OCI-LY1 (cell line): ENCODE measurements at regions not wholly inside any gene's neighbourhood (a gene's known extent, or its start where the extent isn't known, plus 50 kb on each side); places are given as distances from the start of the nearest gene placed in this dataset.

ENCODE experiments used
- H2AFZ ChIP-seq: fragments of 200-600 bp; sonication (generic), shearing (Covaris generic); 2 replicates; pipeline ENCODE4 v1.6.0; 2014; ENCODE audit warnings: antibody characterized with exemption, mild to moderate bottlenecking, low read length
- H3F3A ChIP-seq: fragments of 200-600 bp; sonication (generic), shearing (Covaris generic); 2 replicates; pipeline ENCODE4 v1.6.0; 2014; ENCODE audit warnings: mild to moderate bottlenecking, antibody characterized with exemption, low read length, moderate library complexity; ENCODE audit not compliant: insufficient read depth
- H3K27ac ChIP-seq: fragments of 200-600 bp; sonication (generic); 2 replicates; pipeline ENCODE4 v1.5.1; 2014; ENCODE audit warnings: low read length, mixed run types, mild to moderate bottlenecking, low read depth; ENCODE audit not compliant: poor library complexity, severe bottlenecking
- H3K27me3 ChIP-seq: fragments of 200-600 bp; sonication (generic); 2 replicates; pipeline ENCODE4 v1.6.0; 2014; ENCODE audit warnings: antibody characterized with exemption, mild to moderate bottlenecking, low read length, moderate library complexity; ENCODE audit not compliant: insufficient read depth
- H3K36me3 ChIP-seq: fragments of 200-600 bp; sonication (generic); 2 replicates; pipeline ENCODE4 v1.6.1; 2014; ENCODE audit warnings: mild to moderate bottlenecking, antibody characterized with exemption, low read length, moderate library complexity, mixed read lengths; ENCODE audit not compliant: insufficient read depth
- H3K4me1 ChIP-seq: fragments of 200-600 bp; sonication (generic); 2 replicates; pipeline ENCODE4 v1.5.1; 2014; ENCODE audit warnings: mild to moderate bottlenecking, low read length, moderate library complexity; ENCODE audit not compliant: insufficient read depth, severe bottlenecking
- H3K4me2 ChIP-seq: fragments of 200-600 bp; sonication (generic), shearing (Covaris generic); 2 replicates; pipeline ENCODE4 v1.6.1; 2014; ENCODE audit warnings: low read length
- H3K4me3 ChIP-seq: fragments of 200-600 bp; sonication (generic); 2 replicates; pipeline ENCODE4 v1.5.1; 2014; ENCODE audit warnings: low read length, low read depth, mild to moderate bottlenecking, mixed read lengths; ENCODE audit not compliant: poor library complexity, severe bottlenecking
- H3K79me2 ChIP-seq: fragments of 200-600 bp; shearing (Covaris generic); 2 replicates; pipeline ENCODE4 v1.6.1; 2016; ENCODE audit warnings: mixed run types, low read length, mixed read lengths; ENCODE audit not compliant: insufficient read depth
- H3K9ac ChIP-seq: fragments of 200-600 bp; sonication (generic), shearing (Covaris generic); 2 replicates; pipeline ENCODE4 v1.6.1; 2014; ENCODE audit warnings: mild to moderate bottlenecking, low read length, mixed read lengths
- H3K9me2 ChIP-seq: fragments of 200-600 bp; sonication (generic), shearing (Covaris generic); 2 replicates; pipeline ENCODE4 v1.6.1; 2014; ENCODE audit warnings: low read depth, mild to moderate bottlenecking, low read length, mixed read lengths
- H3K9me3 ChIP-seq: fragments of 200-600 bp; shearing (Covaris generic); 2 replicates; pipeline ENCODE4 v1.6.1; 2014; ENCODE audit warnings: low read length, mixed read lengths
- H4K20me1 ChIP-seq: fragments of 200-600 bp; sonication (generic), shearing (Covaris generic); 2 replicates; pipeline ENCODE4 v1.6.0; 2016; ENCODE audit warnings: mild to moderate bottlenecking, low read length; ENCODE audit not compliant: insufficient read depth
- CTCF ChIP-seq: fragments of 200-600 bp; sonication (generic), shearing (Covaris generic); IDR thresholded peaks from 2 replicates; pipeline ENCODE4 v1.5.1; 2017; ENCODE audit warnings: mild to moderate bottlenecking, antibody characterized with exemption, low read length, moderate library complexity, mixed read lengths
- EZH2 ChIP-seq: fragments of 200-600 bp; sonication (generic), shearing (Covaris generic); IDR thresholded peaks from 2 replicates; pipeline ENCODE4 v1.8.0; 2017; ENCODE audit warnings: borderline replicate concordance, mixed run types, mild to moderate bottlenecking, antibody characterized with exemption, low read length, moderate library complexity, mixed read lengths

GRCh38 chr1:98028800-98029199, 108.0 kb upstream of the DPYD start:
- Histone ChIP-seq H3K9me3 (no peaks in the 10 kb centered on the region), H3K27ac (no peak overlapping the region), H3K4me3 (no peak overlapping the region), H3K9ac (no peak overlapping the region), H3K9me2 (no peaks in the 10 kb centered on the region), H3K4me1 (no peaks in the 10 kb centered on the region), H3K4me2 (no peak overlapping the region), H4K20me1 (no peaks in the 10 kb centered on the region), H3K27me3 (no peaks in the 10 kb centered on the region), H3F3A (no peaks in the 10 kb centered on the region), H3K36me3 (no peaks in the 10 kb centered on the region), H2AFZ (no peak overlapping the region), H3K79me2 (no peaks in the 10 kb centered on the region)
- TF ChIP-seq EZH2 = no peak
- TF ChIP-seq CTCF = no peak

- no peak overlapping the region for H3K4me2 ChIP-seq
- H3K4me1 ChIP-seq = no peaks in the 10 kb centered on the region
- TF ChIP-seq EZH2 (no peak), CTCF (no peak)
- no peaks in the 10 kb centered on the region for H3K9me3 ChIP-seq
- H3K27me3 ChIP-seq = no peaks in the 10 kb centered on the region
- no peak overlapping the region for H3K4me3 ChIP-seq
- H3K9me2 ChIP-seq = no peaks in the 10 kb centered on the region
- no peak overlapping the region for H3K9ac ChIP-seq
- no peaks in the 10 kb centered on the region for H4K20me1 ChIP-seq
- no peaks in the 10 kb centered on the region for H3K36me3 ChIP-seq
- no peaks in the 10 kb centered on the region for H3F3A ChIP-seq
- H2AFZ ChIP-seq = no peak overlapping the region
- H3K79me2 ChIP-seq = no peaks in the 10 kb centered on the region
- H3K27ac ChIP-seq = no peak overlapping the region
These were observed 106.4 kb upstream of the DPYD start for GRCh38 chr1:98027103-98027705.

- Histone ChIP-seq H3K27ac (no peak overlapping the region), H3K9me3 (no peaks in the 10 kb centered on the region), H3K4me2 (no peak overlapping the region), H3K27me3 (no peaks in the 10 kb centered on the region), H3K36me3 (no peaks in the 10 kb centered on the region), H3K9me2 (no peaks in the 10 kb centered on the region), H2AFZ (no peak overlapping the region), H3K9ac (no peak overlapping the region), H3F3A (no peaks in the 10 kb centered on the region), H3K79me2 (no peaks in the 10 kb centered on the region), H4K20me1 (no peaks in the 10 kb centered on the region), H3K4me1 (no peaks in the 10 kb centered on the region), H3K4me3 (no peak overlapping the region)
- TF ChIP-seq CTCF (no peak), EZH2 (no peak)
These were observed 105.0 kb upstream of the DPYD start for GRCh38 chr1:98025858-98026257.
